ENCODE measurements at regions not wholly inside any gene's neighbourhood (a gene's known extent, or its start where the extent isn't known, plus 50 kb on each side); places are given as distances from the start of the nearest gene placed in this dataset.

GRCh38 chr18:30618567-30618966 is 424.0 kb downstream of the DSC3 start:
- H3K9me3 Mint-ChIP-seq, result no peaks in the 10 kb centered on the region; a peak in 1 of 5 replicates
- Histone ChIP-seq H4K91ac (ENCODE audit: insufficient read length, low read depth, low read length) (no peak overlapping the region), H2BK12ac (ENCODE audit: insufficient read length, low read depth, low read length) (no peak overlapping the region), H3K18ac (ENCODE audit: insufficient read length, low read depth, low read length) (no peak overlapping the region), H3K56ac (ENCODE audit: insufficient read length, low read depth, low read length) (no peak overlapping the region), H4K8ac (replicated peaks; ENCODE audit: insufficient read length, low read depth, low read length) (no peak overlapping the region), H3K23ac (ENCODE audit: insufficient read length, low read depth, low read length) (no peak overlapping the region), H3K27me3 (ENCODE audit: insufficient read depth, low read length) (no peaks in the 10 kb centered on the region), H3K27ac (ENCODE audit: insufficient read length, low read depth, low read length) (no peak overlapping the region), H2BK20ac (ENCODE audit: low read depth, low read length, poor library complexity, severe bottlenecking) (no peak overlapping the region), H3K9me3 (ENCODE audit: control insufficient read depth, low read depth, low read length) (no peaks in the 10 kb centered on the region), H3K9ac (ENCODE audit: extremely low read depth, insufficient read length, low read length) (no peak overlapping the region), H3K4ac (ENCODE audit: low read depth, low read length) (no peak overlapping the region), H3K23me2 (ENCODE audit: insufficient read length, low read depth, low read length, poor library complexity, severe bottlenecking) (no peaks in the 10 kb centered on the region), H3K4me2 (ENCODE audit: insufficient read depth, insufficient read length, low read length) (no peak overlapping the region), H3T11ph (ENCODE audit: low read length) (no peak overlapping the region), H3K79me1 (ENCODE audit: insufficient read depth, low read depth, low read length, poor library complexity, severe bottlenecking) (no peaks in the 10 kb centered on the region), H2BK120ac (ENCODE audit: low read depth, low read length, poor library complexity, severe bottlenecking) (no peak overlapping the region), H3K79me2 (ENCODE audit: insufficient read depth, low read length) (no peaks in the 10 kb centered on the region), H2AFZ (ENCODE audit: low read length) (no peak overlapping the region), H4K5ac (ENCODE audit: insufficient read length, low read depth, low read length) (no peak overlapping the region), H3K14ac (ENCODE audit: insufficient read depth, low read length) (no peak overlapping the region), H2BK5ac (ENCODE audit: insufficient read length, low read length) (no peak overlapping the region), H4K20me1 (ENCODE audit: control insufficient read depth, insufficient read depth, insufficient read length) (no peaks in the 10 kb centered on the region), H2BK15ac (ENCODE audit: low read depth, low read length) (no peak overlapping the region), H3K4me1 (ENCODE audit: insufficient read depth, low read length) (no peaks in the 10 kb centered on the region; the same call in 1 of the 2 replicates), H2AK5ac (ENCODE audit: insufficient read length, low read length) (no peak overlapping the region)
- TF ChIP-seq CTCF (conservative IDR thresholded peaks at IDR 0.05), result no peak
- H3K4me3 Mint-ChIP-seq, result no peak overlapping the region
- peaks cover 41% of the 10 kb centered on the region for H3K27me3 Mint-ChIP-seq (ENCODE audit: low read depth)
- H3K4me1 Mint-ChIP-seq, result peaks cover 20 to 21% of the 10 kb centered on the region in 2 experiments
- no peak overlapping the region for H3K27ac Mint-ChIP-seq
- no peak for DNase-seq
- no CpG with 5 or more reads among the region's 3 CpGs for WGBS (ENCODE audit: extremely low coverage, insufficient read length, low lambda C conversion rate)
- peaks cover 0 to 3% (median 0%) of the 10 kb centered on the region in 3 experiments; a peak in 1 of 7 replicates for H3K36me3 Mint-ChIP-seq (ENCODE audit: insufficient read depth in 1 of 3, low read depth in 3 of 3)
